Common myeloid progenitor, CD34-positive (primary cell): ENCODE measurements at regions not wholly inside any gene's neighbourhood (a gene's known extent, or its start where the extent isn't known, plus 50 kb on each side); places are given as distances from the start of the nearest gene placed in this dataset.

Source experiments
- CTCF ChIA-PET: fragments of 350-600 bp; sonication (Branson Sonifier 250); formaldehyde crosslinking; loops from one replicate; lab custom pipeline; 2021; ENCODE audit warnings: antibody characterized with exemption; lab: Charles Lee
- POLR2A ChIA-PET: fragments of 350-600 bp; sonication (Branson Sonifier 250); formaldehyde crosslinking; loops from one replicate; lab custom pipeline; 2021; ENCODE audit warnings: antibody characterized with exemption; lab: Charles Lee
- DNase-seq, 3 donors: peaks; one replicate each; pipeline versions ENCODE4 v3.0.0 to v3.0.0-alpha.2; 2013
- H3K27ac ChIP-seq, 2 experiments: 1 replicate in 1 of 2; 2 replicates in 1 of 2; pipeline ENCODE4 v1.7.0; 2013; ENCODE audit warnings: inconsistent platforms in 2 of 2, low read length in 2 of 2, mild to moderate bottlenecking in 2 of 2, low read depth in 1 of 2, moderate library complexity in 1 of 2; ENCODE audit not compliant: severe bottlenecking in 2 of 2, insufficient read depth in 1 of 2, poor library complexity in 1 of 2
- H3K27me3 ChIP-seq, 5 experiments: replicated peaks in 2 of 5; 1 replicate in 3 of 5; 2 replicates in 2 of 5; pipeline versions ENCODE4 v1.6.1 to v1.7.0; 2013; ENCODE audit warnings: low read length in 4 of 5, mild to moderate bottlenecking in 2 of 5, moderate library complexity in 2 of 5, inconsistent platforms in 1 of 5; ENCODE audit not compliant: insufficient read depth in 5 of 5, control insufficient read depth in 4 of 5
- H3K36me3 ChIP-seq, 4 experiments: 1 replicate in 2 of 4; 2 replicates in 2 of 4; pipeline versions ENCODE4 v1.6.1 to v1.7.0; 2013; ENCODE audit warnings: low read length in 3 of 4, control low read depth in 1 of 4, mild to moderate bottlenecking in 1 of 4; ENCODE audit not compliant: control insufficient read depth in 4 of 4, insufficient read depth in 4 of 4
- H3K4me1 ChIP-seq, 4 experiments: 1 replicate in 3 of 4; 2 replicates in 1 of 4; pipeline versions ENCODE4 v1.6.1 to v1.7.1; 2013; ENCODE audit warnings: low read length in 3 of 4, mild to moderate bottlenecking in 3 of 4, control low read depth in 1 of 4, inconsistent platforms in 1 of 4, moderate library complexity in 1 of 4; ENCODE audit not compliant: control insufficient read depth in 4 of 4, insufficient read depth in 4 of 4; ENCODE audit errors: control extremely low read depth in 1 of 4
- H3K4me3 ChIP-seq, 7 experiments: 1 replicate in 4 of 7; 2 replicates in 3 of 7; pipeline versions ENCODE4 v1.5.1 to v1.7.0; 2013; ENCODE audit warnings: mild to moderate bottlenecking in 7 of 7, low read length in 6 of 7, moderate library complexity in 6 of 7, inconsistent platforms in 2 of 7, low read depth in 2 of 7, control low read depth in 1 of 7; ENCODE audit not compliant: insufficient read depth in 4 of 7, control insufficient read depth in 1 of 7; ENCODE audit errors: extremely low read depth in 1 of 7
- H3K9me3 ChIP-seq, 5 experiments: 1 replicate in 4 of 5; 2 replicates in 1 of 5; pipeline versions ENCODE4 v1.6.1 to v1.7.1; 2013; ENCODE audit warnings: low read length in 4 of 5, mild to moderate bottlenecking in 2 of 5, inconsistent platforms in 1 of 5, low read depth in 1 of 5, moderate library complexity in 1 of 5; ENCODE audit not compliant: control insufficient read depth in 4 of 5, insufficient read depth in 2 of 5; ENCODE audit errors: control extremely low read depth in 1 of 5
- WGBS: methylation state at CpG from one replicate; pipeline ENCODE4 v1.1.5; 2013; ENCODE audit not compliant: insufficient coverage; 5-methylcytosine and 5-hydroxymethylcytosine counted together

DNA sequence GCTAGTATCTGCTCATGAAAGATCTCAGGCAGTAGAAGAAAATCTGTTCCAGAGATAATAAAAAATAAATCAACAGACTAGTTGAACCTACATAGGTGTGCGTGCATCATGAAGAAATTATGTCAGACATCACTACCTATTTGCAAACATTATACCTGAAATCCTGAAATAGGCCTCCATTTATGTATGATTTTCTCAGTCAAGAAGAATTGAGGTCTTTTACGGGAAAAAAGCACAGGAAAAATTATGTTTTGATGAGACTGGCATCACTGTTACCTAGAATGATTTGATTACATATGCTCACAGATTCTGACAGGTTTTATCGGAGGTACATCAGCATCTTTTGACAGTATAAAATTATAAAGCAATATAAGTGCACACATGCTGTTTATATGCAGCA is 1570.5 kb upstream of the NUDT12 start:
- Histone ChIP-seq H3K27me3 (no peaks in the 10 kb centered on the region), H3K27ac (no peak overlapping the region), H3K36me3 (no peaks in the 10 kb centered on the region), H3K4me3 (no peak overlapping the region), H3K9me3 (no peaks in the 10 kb centered on the region), H3K4me1 (no peaks in the 10 kb centered on the region)
- no CpG with 5 or more reads among the region's 3 CpGs for WGBS
- ChIA-PET CTCF (no interaction called here), POLR2A (no interaction called here)
- DNase-seq: no peak

DNA sequence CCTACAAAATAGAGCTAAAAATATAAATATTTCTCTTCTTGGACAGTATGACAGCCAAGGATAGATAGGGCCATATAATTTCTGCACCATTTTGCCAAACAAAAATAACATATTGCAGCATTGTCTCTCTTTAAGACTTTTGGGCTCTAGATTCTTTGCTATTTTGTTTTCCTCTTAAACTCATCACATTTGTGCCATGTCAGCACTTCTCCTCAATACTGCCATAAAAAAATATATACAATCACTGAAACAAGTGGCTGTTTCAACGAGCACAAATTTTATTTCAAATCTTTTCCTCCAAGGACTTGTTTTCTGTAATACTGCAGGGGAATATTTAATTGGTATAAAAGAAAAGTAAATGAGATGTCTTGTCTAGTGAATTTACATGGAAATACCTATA is 1570.0 kb upstream of the NUDT12 start:
- no peak for DNase-seq
- H3K36me3 ChIP-seq: no peaks in the 10 kb centered on the region
- no CpG with 5 or more reads among the region's 1 CpG for WGBS
- no peak overlapping the region for H3K27ac ChIP-seq
- POLR2A ChIA-PET: no interaction called here
- no peaks in the 10 kb centered on the region for H3K27me3 ChIP-seq
- no peaks in the 10 kb centered on the region for H3K9me3 ChIP-seq
- CTCF ChIA-PET: no interaction called here
- no peak overlapping the region for H3K4me3 ChIP-seq
- H3K4me1 ChIP-seq: no peaks in the 10 kb centered on the region

DNA sequence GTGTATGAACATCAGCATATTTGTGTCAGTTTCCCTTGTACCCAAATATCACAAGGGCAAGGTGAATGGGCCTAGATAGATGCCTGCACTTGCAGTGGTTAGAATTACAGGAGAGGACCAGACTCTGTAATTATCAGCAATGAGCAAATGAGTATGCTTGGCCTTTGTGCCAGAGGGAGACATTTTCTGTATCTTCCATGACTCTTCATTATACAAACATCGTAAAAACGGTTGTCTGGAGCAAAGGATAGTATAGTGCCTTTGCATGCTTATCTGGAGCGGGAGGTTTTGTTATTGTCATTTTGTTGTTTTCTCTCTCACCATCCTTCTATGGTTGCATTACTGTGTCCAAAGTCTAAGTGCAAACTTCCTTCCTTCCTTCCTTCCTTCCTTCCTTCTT is 1568.5 kb upstream of the NUDT12 start:
- Histone ChIP-seq H3K27me3 (no peaks in the 10 kb centered on the region), H3K27ac (no peak overlapping the region), H3K4me3 (no peak overlapping the region), H3K9me3 (no peaks in the 10 kb centered on the region), H3K36me3 (no peaks in the 10 kb centered on the region), H3K4me1 (no peaks in the 10 kb centered on the region)
- DNase-seq: no peak
- WGBS: 100% methylated on average over 2 of the region's 3 CpGs
- ChIA-PET POLR2A (no interaction called here), CTCF (no interaction called here)

DNA sequence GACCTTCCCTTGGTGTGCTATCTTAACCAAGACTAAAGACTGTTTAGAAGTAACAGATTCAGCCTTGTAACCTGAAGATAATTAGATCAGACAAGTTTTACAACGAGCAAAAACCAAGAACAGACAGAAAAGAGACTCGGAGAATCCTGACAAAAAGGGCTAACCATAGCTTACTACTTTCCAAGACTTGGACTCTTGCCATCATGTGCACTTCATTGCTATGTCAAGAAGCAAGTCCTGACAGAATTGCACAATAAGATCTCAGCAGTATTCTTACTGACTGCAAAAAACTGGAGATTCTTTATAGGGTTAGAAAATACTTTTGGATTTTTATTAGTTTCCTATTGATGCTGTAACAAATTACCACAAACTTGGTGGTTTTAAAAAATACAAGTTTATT is 1539.0 kb upstream of the NUDT12 start:
- Histone ChIP-seq H3K27me3 (no peaks in the 10 kb centered on the region), H3K27ac (no peak overlapping the region), H3K4me1 (no peaks in the 10 kb centered on the region), H3K4me3 (no peak overlapping the region), H3K9me3 (no peaks in the 10 kb centered on the region), H3K36me3 (no peaks in the 10 kb centered on the region)
- DNase-seq: no peak
- ChIA-PET CTCF (no interaction called here), POLR2A (no interaction called here)
- 93% methylated on average over 2 of the region's 2 CpGs for WGBS

DNA sequence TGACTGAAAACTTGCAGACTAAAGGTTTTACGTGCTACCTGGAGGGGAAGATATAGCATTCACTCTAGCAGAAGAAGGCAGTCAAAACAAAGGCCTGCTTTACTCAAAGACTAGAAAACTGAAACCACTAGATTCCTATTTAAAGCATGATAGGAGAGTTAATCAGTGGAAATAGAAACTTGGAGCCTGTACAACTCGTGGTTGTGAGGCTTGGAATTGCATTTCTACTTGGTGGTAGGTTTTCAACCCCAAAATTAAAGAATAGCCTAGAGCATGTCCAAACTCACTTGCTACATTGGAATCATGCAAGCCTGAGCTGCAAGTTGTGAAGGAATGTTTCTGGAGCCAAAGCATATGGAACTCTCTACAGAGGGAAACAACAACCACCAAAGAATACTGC is 1526.4 kb upstream of the NUDT12 start:
- Histone ChIP-seq H3K27ac (no peak overlapping the region), H3K36me3 (no peaks in the 10 kb centered on the region)
- CTCF ChIA-PET: no interaction called here

DNA sequence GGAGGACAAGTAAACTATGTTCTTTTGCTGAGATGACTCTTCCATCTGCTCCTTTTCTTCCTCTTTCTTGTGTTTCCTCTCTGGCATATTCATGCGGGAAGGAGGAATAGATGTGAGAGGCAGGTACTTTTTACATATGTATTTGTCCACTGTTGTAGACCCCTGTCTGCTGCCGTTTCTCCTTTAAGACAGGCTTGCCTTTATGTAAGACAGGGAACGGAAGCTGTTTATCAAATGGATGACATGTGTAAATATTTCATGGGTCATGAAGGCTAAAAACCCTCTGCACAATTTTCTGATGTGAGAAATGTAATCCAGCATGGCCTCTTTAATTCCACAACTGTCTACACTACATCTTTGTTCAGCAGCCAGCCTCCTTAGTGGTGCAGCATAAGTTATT is 1525.5 kb upstream of the NUDT12 start:
- CTCF ChIA-PET: no interaction called here
- WGBS: no CpG with 5 or more reads among the region's 3 CpGs
- no peak overlapping the region for H3K27ac ChIP-seq
- no peaks in the 10 kb centered on the region for H3K4me1 ChIP-seq
- peak in 1 of 3 donors; percentile 0 for DNase-seq
- H3K36me3 ChIP-seq: no peaks in the 10 kb centered on the region
- no peaks in the 10 kb centered on the region for H3K27me3 ChIP-seq
- H3K4me3 ChIP-seq: no peak overlapping the region
- H3K9me3 ChIP-seq: peaks cover 0 to 7% (median 0%) of the 10 kb centered on the region in 5 experiments
- POLR2A ChIA-PET: no interaction called here

More for the DNA sequence above, 1526.4 kb upstream of the NUDT12 start:
- Histone ChIP-seq H3K4me3 (no peak overlapping the region), H3K4me1 (no peaks in the 10 kb centered on the region), H3K9me3 (peaks cover 0 to 9% (median 0%) of the 10 kb centered on the region in 5 experiments), H3K27me3 (no peaks in the 10 kb centered on the region)
- POLR2A ChIA-PET: no interaction called here
- WGBS: 100% methylated on average over 1 of the region's 2 CpGs
- DNase-seq: no peak

DNA sequence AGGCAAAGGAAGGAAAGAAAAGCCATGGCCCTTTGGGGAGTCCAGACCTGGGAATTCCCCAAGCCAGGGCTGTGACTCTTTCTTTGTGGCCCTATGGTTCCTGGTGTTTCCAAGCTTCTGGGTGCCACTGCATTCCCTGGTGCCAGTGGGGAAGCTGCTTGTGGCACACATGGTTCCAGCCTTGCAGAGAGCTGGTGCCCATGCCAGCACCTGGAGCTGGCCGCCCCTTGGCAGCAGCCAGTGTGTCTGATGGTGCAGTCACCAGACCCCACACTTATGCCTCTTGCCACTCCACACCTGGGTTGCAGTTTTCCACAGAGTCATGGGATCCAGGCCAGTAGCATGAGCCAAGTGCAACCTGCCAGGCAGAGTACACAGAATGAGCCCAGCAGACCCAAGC is 1495.3 kb upstream of the NUDT12 start:
- no peaks in the 10 kb centered on the region for H3K4me1 ChIP-seq
- CTCF ChIA-PET: interaction anchor here (1.6 kb wide), 1 partner anchor 9 kb away, joined by 4 read pairs; no protein-coding TSS in a partner anchor
- WGBS: 100% methylated on average over 1 of the region's 1 CpG
- no peak overlapping the region for H3K27ac ChIP-seq
- no peaks in the 10 kb centered on the region for H3K36me3 ChIP-seq
- DNase-seq: no peak
- no peaks in the 10 kb centered on the region for H3K27me3 ChIP-seq
- H3K4me3 ChIP-seq: no peak overlapping the region
- H3K9me3 ChIP-seq: peaks cover 0 to 16% (median 8%) of the 10 kb centered on the region in 5 experiments
- POLR2A ChIA-PET: no interaction called here
